GM12878 (cell line): ENCODE measurements at regions not wholly inside any gene's neighbourhood (a gene's known extent, or its start where the extent isn't known, plus 50 kb on each side); places are given as distances from the start of the nearest gene placed in this dataset.

ENCODE experiments used
- ATAC-seq: fragments of 200-7000 bp; cut with Tn5 transposase; 3 replicates; pipeline ENCODE4 v1.9.1; 2020; ENCODE audit warnings: mild to moderate bottlenecking, moderate library complexity
- BruUV-seq: library from RNA; stranded (reverse); fragments of 400-500 nt; replicated peaks from 2 replicates; lab custom pipeline; 2021; lab: Mats Ljungman, UMichigan
- CTCF ChIA-PET: fragments of 300-600 bp; sonication (Branson Sonifier 250); formaldehyde crosslinking; extraction: SDS; loops from one replicate; lab custom pipeline; 2021; ENCODE audit warnings: inconsistent platforms; lab: Yijun Ruan, JAX
- POLR2A ChIA-PET: fragments of 350-600 bp; formaldehyde crosslinking; extraction: SDS; loops from one replicate; lab custom pipeline; 2021; ENCODE audit warnings: inconsistent platforms; lab: Charles Lee
- RAD21 ChIA-PET: fragments of 300-600 bp; sonication (Branson Sonifier 250); formaldehyde crosslinking; loops from one replicate; lab custom pipeline; 2023; ENCODE audit warnings: antibody characterized with exemption; ENCODE audit not compliant: unreplicated experiment; lab: Charles Lee
- SMC1A ChIA-PET: fragments of 300-600 bp; sonication (Branson Sonifier 250); formaldehyde crosslinking; loops from one replicate; lab custom pipeline; 2023; ENCODE audit not compliant: unreplicated experiment, uncharacterized antibody; lab: Charles Lee
- DNase-seq: peaks from one replicate; pipeline ENCODE4 v3.0.0-alpha.2; 2011; ENCODE audit warnings: low read depth, low spot score
- FAIRE-seq: peaks from 3 replicates; lab custom pipeline; 2011; peaks lifted over from hg19 to GRCh38; lab: Jason Lieb, UNC
- H2AFZ ChIP-seq: 2 replicates; pipeline ENCODE4 v1.6.0; 2011; ENCODE audit warnings: low read depth, low read length, control low read depth; ENCODE audit not compliant: control insufficient read depth
- H3K27ac ChIP-seq: 2 replicates; pipeline ENCODE4 v1.5.1; 2011; ENCODE audit warnings: control low read depth; ENCODE audit not compliant: control insufficient read depth, insufficient read depth
- H3K27me3 ChIP-seq, 2 experiments: replicated peaks in 1 of 2; 2 replicates each; pipeline versions ENCODE4 v1.6.0 to v1.6.1; 2011; ENCODE audit warnings: low read length in 1 of 2; ENCODE audit not compliant: control insufficient read depth in 2 of 2, insufficient read depth in 2 of 2
- H3K36me3 ChIP-seq, 2 experiments: 2 replicates each; pipeline ENCODE4 v1.5.1; 2011; ENCODE audit warnings: low read length in 1 of 2; ENCODE audit not compliant: control insufficient read depth in 2 of 2, insufficient read depth in 2 of 2
- H3K4me1 ChIP-seq: 2 replicates; pipeline ENCODE4 v1.6.1; 2011; ENCODE audit warnings: mild to moderate bottlenecking, low read length, moderate library complexity, mixed read lengths; ENCODE audit not compliant: control insufficient read depth, insufficient read depth
- H3K4me2 ChIP-seq: 2 replicates; pipeline ENCODE4 v1.6.0; 2011; ENCODE audit warnings: control low read depth; ENCODE audit not compliant: control insufficient read depth, insufficient read depth
- H3K4me3 ChIP-seq: fragments of 200-600 bp; sonication (generic); 2 replicates; pipeline ENCODE4 v1.5.1; 2016
- H3K79me2 ChIP-seq: 2 replicates; pipeline ENCODE4 v1.6.0; 2011; ENCODE audit warnings: low read length; ENCODE audit not compliant: control insufficient read depth, insufficient read depth
- H3K9ac ChIP-seq: 2 replicates; pipeline ENCODE4 v1.8.0; 2011; ENCODE audit warnings: low read length, control low read depth, mixed read lengths; ENCODE audit not compliant: control insufficient read depth, insufficient read depth
- H3K9me3 ChIP-seq: replicated peaks from 3 replicates; pipeline ENCODE4 v1.5.1; 2011; ENCODE audit warnings: mild to moderate bottlenecking, low read length; ENCODE audit not compliant: control insufficient read depth, insufficient read depth
- H4K20me1 ChIP-seq: 2 replicates; pipeline ENCODE4 v1.6.0; 2011; ENCODE audit not compliant: control insufficient read depth, insufficient read depth
- CREM ChIP-seq: IDR thresholded peaks from 2 replicates; pipeline ENCODE4 v1.6.1; 2014; ENCODE audit warnings: antibody characterized with exemption, low read depth
- POLR2AphosphoS5 ChIP-seq: IDR thresholded peaks from 2 replicates; pipeline ENCODE4 v1.6.1; 2011; ENCODE audit warnings: mild to moderate bottlenecking, low read length, inconsistent platforms
- RFX5 ChIP-seq: IDR thresholded peaks from 2 replicates; pipeline ENCODE4 v1.6.1; 2011; ENCODE audit warnings: low read depth, low read length, improper control_type of control experiment
- SP1 ChIP-seq: IDR thresholded peaks from one replicate; pipeline ENCODE4 v1.6.1; 2011; ENCODE audit warnings: low read depth, low read length
- SREBF1 ChIP-seq: IDR thresholded peaks from 2 replicates; pipeline ENCODE4 v1.6.1; 2012; ENCODE audit warnings: mild to moderate bottlenecking, low read length
- ZNF217 ChIP-seq: fragments of 450-650 bp; IDR thresholded peaks from 2 replicates; pipeline ENCODE4 v1.6.1; 2017; ENCODE audit warnings: antibody characterized with exemption, mild to moderate bottlenecking
- WGBS: methylation state at CpG from one replicate; pipeline ENCODE4 v1.1.6; 2016; ENCODE audit warnings: low lambda C conversion rate; ENCODE audit not compliant: insufficient replicate concordance, insufficient coverage; ENCODE audit errors: missing lambda C conversion rate; 5-methylcytosine and 5-hydroxymethylcytosine counted together
- in situ Hi-C: fragments of 300-500 bp; cut with MboI; formaldehyde crosslinking; loops from 9 replicates; pipeline ENCODE4 v1.14.3; 2018; ENCODE audit warnings: mixed read lengths
- intact Hi-C: fragments of 100-400 bp; cut with micrococcal nuclease; formaldehyde crosslinking; loops from one replicate; pipeline ENCODE4 v1.14.2; 2022; ENCODE audit not compliant: unreplicated experiment
- TF ChIP-seq, protein P1 (sequence below): fragments of 450-650 bp; formaldehyde crosslinking; IDR thresholded peaks from 2 replicates; pipeline ENCODE4 v1.5.0; 2022; ENCODE audit warnings: mild to moderate bottlenecking, missing genetic modification characterization
- TF ChIP-seq, protein P2 (sequence below): IDR thresholded peaks from 2 replicates; pipeline ENCODE4 v1.6.1; 2011; ENCODE audit warnings: borderline replicate concordance, low read depth, mild to moderate bottlenecking, moderate library complexity, mixed read lengths, low read length; ENCODE audit not compliant: insufficient read depth; ENCODE audit errors: extremely low read length
- TF ChIP-seq, protein P3 (sequence below): fragments of 450-650 bp; IDR thresholded peaks from 2 replicates; pipeline ENCODE4 v1.6.1; 2018; ENCODE audit warnings: mild to moderate bottlenecking, low read depth, moderate library complexity; ENCODE audit not compliant: partially characterized antibody

GRCh38 chr2:16088802-16089112, 148.4 kb downstream of the MYCN start (continued):
- TF ChIP-seq, protein P1, sequence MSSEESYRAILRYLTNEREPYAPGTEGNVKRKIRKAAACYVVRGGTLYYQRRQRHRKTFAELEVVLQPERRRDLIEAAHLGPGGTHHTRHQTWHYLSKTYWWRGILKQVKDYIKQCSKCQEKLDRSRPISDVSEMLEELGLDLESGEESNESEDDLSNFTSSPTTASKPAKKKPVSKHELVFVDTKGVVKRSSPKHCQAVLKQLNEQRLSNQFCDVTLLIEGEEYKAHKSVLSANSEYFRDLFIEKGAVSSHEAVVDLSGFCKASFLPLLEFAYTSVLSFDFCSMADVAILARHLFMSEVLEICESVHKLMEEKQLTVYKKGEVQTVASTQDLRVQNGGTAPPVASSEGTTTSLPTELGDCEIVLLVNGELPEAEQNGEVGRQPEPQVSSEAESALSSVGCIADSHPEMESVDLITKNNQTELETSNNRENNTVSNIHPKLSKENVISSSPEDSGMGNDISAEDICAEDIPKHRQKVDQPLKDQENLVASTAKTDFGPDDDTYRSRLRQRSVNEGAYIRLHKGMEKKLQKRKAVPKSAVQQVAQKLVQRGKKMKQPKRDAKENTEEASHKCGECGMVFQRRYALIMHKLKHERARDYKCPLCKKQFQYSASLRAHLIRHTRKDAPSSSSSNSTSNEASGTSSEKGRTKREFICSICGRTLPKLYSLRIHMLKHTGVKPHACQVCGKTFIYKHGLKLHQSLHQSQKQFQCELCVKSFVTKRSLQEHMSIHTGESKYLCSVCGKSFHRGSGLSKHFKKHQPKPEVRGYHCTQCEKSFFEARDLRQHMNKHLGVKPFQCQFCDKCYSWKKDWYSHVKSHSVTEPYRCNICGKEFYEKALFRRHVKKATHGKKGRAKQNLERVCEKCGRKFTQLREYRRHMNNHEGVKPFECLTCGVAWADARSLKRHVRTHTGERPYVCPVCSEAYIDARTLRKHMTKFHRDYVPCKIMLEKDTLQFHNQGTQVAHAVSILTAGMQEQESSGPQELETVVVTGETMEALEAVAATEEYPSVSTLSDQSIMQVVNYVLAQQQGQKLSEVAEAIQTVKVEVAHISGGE (CRISPR knock-in tag), result no peak
- TF ChIP-seq, protein P2, sequence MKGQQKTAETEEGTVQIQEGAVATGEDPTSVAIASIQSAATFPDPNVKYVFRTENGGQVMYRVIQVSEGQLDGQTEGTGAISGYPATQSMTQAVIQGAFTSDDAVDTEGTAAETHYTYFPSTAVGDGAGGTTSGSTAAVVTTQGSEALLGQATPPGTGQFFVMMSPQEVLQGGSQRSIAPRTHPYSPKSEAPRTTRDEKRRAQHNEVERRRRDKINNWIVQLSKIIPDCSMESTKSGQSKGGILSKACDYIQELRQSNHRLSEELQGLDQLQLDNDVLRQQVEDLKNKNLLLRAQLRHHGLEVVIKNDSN, result no peak
- TF ChIP-seq RFX5 (no peak), POLR2AphosphoS5 (no peak)

GRCh38 chr2:16088035-16088801, 147.9 kb downstream of the MYCN start:
- SMC1A ChIA-PET, result no interaction called here

More at GRCh38 chr2:16088035-16088801, 147.9 kb downstream of the MYCN start:
- 20% methylated on average over 10 of the region's 10 CpGs for WGBS
- in situ Hi-C loops, result no loop called here
- H3K79me2 ChIP-seq, result no peaks in the 10 kb centered on the region
- FAIRE-seq (no peak), DNase-seq (no peak), ATAC-seq (no peak)
- H3K4me3 ChIP-seq, result no peak overlapping the region
- BruUV-seq, result no TSS peak
- H3K27me3 ChIP-seq, result no peaks in the 10 kb centered on the region; a peak in 2 of 4 replicates
- ChIA-PET CTCF (no interaction called here), POLR2A (no interaction called here), RAD21 (no interaction called here)
- no peaks in the 10 kb centered on the region for H4K20me1 ChIP-seq
- no peaks in the 10 kb centered on the region for H3K4me1 ChIP-seq
- no peak overlapping the region for H3K9ac ChIP-seq
- TF ChIP-seq CREM (no peak), SREBF1 (no peak), SP1 (no peak), ZNF217 (no peak), POLR2AphosphoS5 (no peak)
- TF ChIP-seq, protein P3, sequence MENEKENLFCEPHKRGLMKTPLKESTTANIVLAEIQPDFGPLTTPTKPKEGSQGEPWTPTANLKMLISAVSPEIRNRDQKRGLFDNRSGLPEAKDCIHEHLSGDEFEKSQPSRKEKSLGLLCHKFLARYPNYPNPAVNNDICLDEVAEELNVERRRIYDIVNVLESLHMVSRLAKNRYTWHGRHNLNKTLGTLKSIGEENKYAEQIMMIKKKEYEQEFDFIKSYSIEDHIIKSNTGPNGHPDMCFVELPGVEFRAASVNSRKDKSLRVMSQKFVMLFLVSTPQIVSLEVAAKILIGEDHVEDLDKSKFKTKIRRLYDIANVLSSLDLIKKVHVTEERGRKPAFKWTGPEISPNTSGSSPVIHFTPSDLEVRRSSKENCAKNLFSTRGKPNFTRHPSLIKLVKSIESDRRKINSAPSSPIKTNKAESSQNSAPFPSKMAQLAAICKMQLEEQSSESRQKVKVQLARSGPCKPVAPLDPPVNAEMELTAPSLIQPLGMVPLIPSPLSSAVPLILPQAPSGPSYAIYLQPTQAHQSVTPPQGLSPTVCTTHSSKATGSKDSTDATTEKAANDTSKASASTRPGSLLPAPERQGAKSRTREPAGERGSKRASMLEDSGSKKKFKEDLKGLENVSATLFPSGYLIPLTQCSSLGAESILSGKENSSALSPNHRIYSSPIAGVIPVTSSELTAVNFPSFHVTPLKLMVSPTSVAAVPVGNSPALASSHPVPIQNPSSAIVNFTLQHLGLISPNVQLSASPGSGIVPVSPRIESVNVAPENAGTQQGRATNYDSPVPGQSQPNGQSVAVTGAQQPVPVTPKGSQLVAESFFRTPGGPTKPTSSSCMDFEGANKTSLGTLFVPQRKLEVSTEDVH, result no peak
- no peak overlapping the region for H2AFZ ChIP-seq
- H3K4me2 ChIP-seq, result no peak overlapping the region
- intact Hi-C loops, result no loop called here
- no peaks in the 10 kb centered on the region for H3K36me3 ChIP-seq
- H3K9me3 ChIP-seq, result no peaks in the 10 kb centered on the region
- no peak overlapping the region for H3K27ac ChIP-seq
